Psoas muscle (tissue), 7 donors: ENCODE measurements at regions not wholly inside any gene's neighbourhood (a gene's known extent, or its start where the extent isn't known, plus 50 kb on each side); places are given as distances from the start of the nearest gene placed in this dataset.

ENCODE experiments used
- ATAC-seq, 4 donors: fragments of 200-7000 bp; cut with Tn5 transposase; one replicate each; pipeline ENCODE4 v1.9.1; 2020; ENCODE audit warnings: moderate library complexity in 3 of 4, mild to moderate bottlenecking in 2 of 4
- DNase-seq, 2 donors: peaks; one replicate each; pipeline ENCODE4 v3.0.0-alpha.2; 2020
- H3K27ac ChIP-seq: fragments of 200-600 bp; one replicate; pipeline ENCODE4 v1.8.0; 2022
- H3K27me3 ChIP-seq, 3 donors: fragments of 200-600 bp in 1 of 3; one replicate each; pipeline versions ENCODE4 v1.6.1 to v1.8.0; 2013 to 2022; ENCODE audit warnings: low read length in 2 of 3, mild to moderate bottlenecking in 2 of 3, moderate library complexity in 1 of 3; ENCODE audit not compliant: insufficient read depth in 3 of 3
- H3K36me3 ChIP-seq, 2 donors: fragments of 200-600 bp in 1 of 2; one replicate each; pipeline versions ENCODE4 v1.6.1 to v1.8.0; 2013 to 2022; ENCODE audit warnings: low read depth in 1 of 2, mild to moderate bottlenecking in 1 of 2, moderate library complexity in 1 of 2; ENCODE audit not compliant: insufficient read depth in 1 of 2
- H3K4me1 ChIP-seq: fragments of 200-600 bp; one replicate; pipeline ENCODE4 v1.8.0; 2022
- H3K4me3 ChIP-seq: fragments of 200-600 bp; one replicate; pipeline ENCODE4 v1.8.0; 2022; ENCODE audit warnings: mild to moderate bottlenecking
- H3K9me3 ChIP-seq: fragments of 200-600 bp; one replicate; pipeline ENCODE4 v1.8.0; 2022
- CTCF ChIP-seq: fragments of 200-600 bp; IDR thresholded peaks from one replicate; pipeline ENCODE4 v1.8.0; 2022; ENCODE audit warnings: antibody characterized with exemption
- WGBS, 3 donors: extraction: QIAGEN DNeasy Blood & Tissue Kit; methylation state at CpG; one replicate each; pipeline versions ENCODE4 v1.1.6 to v1.1.7; 2013; 5-methylcytosine and 5-hydroxymethylcytosine counted together
- intact Hi-C, 2 donors: fragments of 100-400 bp; cut with DNase I; formaldehyde crosslinking; loops; one replicate each; pipeline versions ENCODE4 v1.11.0 to v1.14.2; 2022
- donor health status: healthy with polysubstance abuse.
- donor health status: DM: no; HTN: no; CAD: no; lungs with moderate emphysema.
- donor health status: Bipolar disorder and iron deficiency.
- donor health status: healthy.
- donor health status: DM: yes; HTN: yes; CAD: no.
- donor health status: DM: no; HTN: no; CAD: no.
- donor health status: DM: yes; HTN: yes; CAD: no.

- no peak for DNase-seq
- H3K4me3 ChIP-seq, result no peak overlapping the region
- ATAC-seq, result no peak
- intact Hi-C loops, result no loop called here
- no peaks in the 10 kb centered on the region for H3K27me3 ChIP-seq
- no peak for TF ChIP-seq CTCF
- H3K36me3 ChIP-seq, result no peaks in the 10 kb centered on the region
- H3K9me3 ChIP-seq, result no peaks in the 10 kb centered on the region
- no peak overlapping the region for H3K27ac ChIP-seq
- H3K4me1 ChIP-seq, result no peaks in the 10 kb centered on the region
These were observed 529.8 kb upstream of the NBEA start for GRCh38 chr13:34412295-34412694.

DNA sequence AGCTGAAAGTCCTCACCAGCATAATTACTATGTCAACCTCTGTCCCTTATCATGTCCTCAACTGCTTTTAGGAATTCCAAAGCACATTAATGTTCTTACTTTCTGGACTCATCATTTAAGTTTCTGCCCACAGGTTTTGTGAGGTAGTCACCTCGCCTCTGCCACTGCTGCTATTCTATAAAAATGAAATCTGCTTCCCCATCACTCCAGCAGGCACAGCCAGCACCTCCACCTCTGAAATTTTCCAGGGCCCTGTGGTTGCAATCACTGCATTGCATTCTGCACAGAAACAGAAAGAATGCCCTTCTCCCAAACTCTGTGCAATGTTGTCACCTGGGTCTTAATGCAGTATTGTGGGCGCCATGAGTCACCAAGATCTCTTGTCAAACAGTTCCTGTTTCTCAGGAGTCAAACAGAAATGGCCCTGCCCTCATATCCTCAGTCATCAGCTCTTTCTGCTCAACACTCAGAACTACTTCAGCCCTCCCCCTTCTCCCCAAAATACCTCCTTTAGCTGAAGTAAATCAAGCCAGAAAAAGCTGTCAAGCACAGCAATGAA lies 529.2 kb upstream of the NBEA start:
- TF ChIP-seq CTCF, result no peak
- 88 to 97% (median 89%) methylated on average over 2 of the region's 2 CpGs for WGBS, 3 donors
- H3K4me1 ChIP-seq, result no peaks in the 10 kb centered on the region
- no peak overlapping the region for H3K27ac ChIP-seq
- intact Hi-C loops, result no loop called here
- no peak for ATAC-seq
- no peaks in the 10 kb centered on the region for H3K9me3 ChIP-seq
- no peaks in the 10 kb centered on the region for H3K36me3 ChIP-seq
- H3K4me3 ChIP-seq, result no peak overlapping the region
- no peak for DNase-seq
- H3K27me3 ChIP-seq, result no peaks in the 10 kb centered on the region

DNA sequence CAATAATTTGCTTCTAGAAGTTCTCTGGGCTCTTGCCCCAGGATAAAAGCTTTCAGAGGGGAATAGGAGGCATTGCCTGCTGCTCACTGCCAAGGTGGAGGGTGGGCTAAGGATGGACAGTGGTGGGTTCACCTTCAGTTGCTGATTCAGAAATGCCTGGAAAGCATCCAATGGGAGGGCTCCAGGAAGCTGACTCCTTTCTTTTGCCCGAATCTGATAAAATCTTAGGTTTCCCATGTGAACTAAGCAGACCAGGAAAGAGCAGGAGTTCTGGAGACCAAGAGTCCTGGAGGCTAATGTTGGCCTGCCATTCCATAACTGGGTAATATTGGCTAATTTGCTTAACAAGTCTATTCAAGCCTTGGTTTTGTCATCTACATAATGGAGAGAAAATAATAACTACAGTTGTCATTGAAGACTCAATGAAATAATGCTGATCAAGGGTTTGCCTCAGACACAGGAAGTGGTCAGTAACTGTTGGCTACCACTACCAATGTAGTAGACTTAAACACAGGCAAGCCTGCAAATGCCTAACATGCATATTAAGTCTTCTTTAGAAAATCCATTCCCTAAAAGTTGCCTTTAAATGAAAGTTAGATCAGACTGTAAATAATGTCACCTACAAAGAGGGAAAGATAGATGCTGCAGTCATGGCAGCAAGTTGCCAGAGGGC lies 528.4 kb upstream of the NBEA start:
- H3K4me3 ChIP-seq, result no peak overlapping the region
- no peaks in the 10 kb centered on the region for H3K9me3 ChIP-seq
- 67 to 81% (median 81%) methylated on average over 1 of the region's 1 CpG for WGBS, 3 donors
- H3K27me3 ChIP-seq, result no peaks in the 10 kb centered on the region
- DNase-seq (no peak), ATAC-seq (no peak)
- H3K4me1 ChIP-seq, result no peaks in the 10 kb centered on the region
- intact Hi-C loops, result no loop called here
- no peak for TF ChIP-seq CTCF
- no peaks in the 10 kb centered on the region for H3K36me3 ChIP-seq
- H3K27ac ChIP-seq, result no peak overlapping the region

DNA sequence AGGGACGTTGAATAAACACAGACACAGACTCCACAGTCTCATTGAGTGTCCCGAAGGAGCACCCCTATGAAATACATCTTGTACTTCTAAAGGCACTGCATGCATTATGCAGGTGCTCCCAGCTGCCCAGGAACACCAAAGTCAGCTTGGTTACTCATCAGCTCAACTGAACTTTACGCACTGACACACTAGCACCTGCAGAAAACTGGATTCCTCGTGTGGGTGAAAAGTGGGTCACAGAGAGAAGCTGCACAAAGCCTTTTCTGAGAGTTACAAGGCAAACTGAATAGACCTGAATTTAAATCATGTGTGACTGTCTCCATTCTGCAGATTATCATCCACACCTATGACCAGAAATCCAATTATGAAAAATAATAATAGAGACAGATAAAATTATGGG lies 527.5 kb upstream of the NBEA start:
- intact Hi-C loops, result no loop called here
- Histone ChIP-seq H3K27ac (no peak overlapping the region), H3K4me3 (no peak overlapping the region), H3K36me3 (no peaks in the 10 kb centered on the region), H3K27me3 (no peaks in the 10 kb centered on the region), H3K9me3 (no peaks in the 10 kb centered on the region), H3K4me1 (no peaks in the 10 kb centered on the region)
- DNase-seq (no peak), ATAC-seq (no peak)
- no peak for TF ChIP-seq CTCF
- 84 to 91% (median 86%) methylated on average over 4 of the region's 4 CpGs for WGBS, 3 donors

DNA sequence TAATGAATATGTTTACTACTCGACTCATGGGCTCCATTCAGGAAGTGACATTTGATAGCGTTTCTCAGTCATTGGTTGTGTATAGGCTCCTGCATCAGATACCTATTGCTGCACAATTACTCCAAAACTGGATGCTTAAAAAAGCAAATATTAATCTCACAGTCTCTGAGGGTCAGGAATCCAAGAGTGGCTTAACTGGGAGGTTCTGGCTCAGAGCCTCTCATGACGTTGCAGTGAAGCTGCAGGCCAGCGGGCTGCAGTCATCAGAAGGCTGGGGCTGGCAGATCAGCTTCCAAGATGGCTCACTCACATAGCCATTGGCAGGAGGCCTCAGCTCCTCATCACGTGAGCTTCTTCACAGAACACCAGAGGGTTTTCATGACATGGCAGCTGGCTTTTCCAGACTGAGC lies 525.1 kb upstream of the NBEA start:
- Histone ChIP-seq H3K36me3 (no peaks in the 10 kb centered on the region), H3K27ac (no peak overlapping the region), H3K4me3 (no peak overlapping the region), H3K27me3 (no peaks in the 10 kb centered on the region), H3K9me3 (no peaks in the 10 kb centered on the region), H3K4me1 (no peaks in the 10 kb centered on the region)
- 19 to 31% (median 25%) methylated on average over 5 of the region's 5 CpGs for WGBS, 3 donors
- peak; percentile 92 to 99 (median 96) for ATAC-seq
- intact Hi-C loops, result no loop called here
- peak; percentile 68 to 72 for DNase-seq
- TF ChIP-seq CTCF, result no peak
